HG02852 (cell line): ENCODE measurements at regions not wholly inside any gene's neighbourhood (a gene's known extent, or its start where the extent isn't known, plus 50 kb on each side); places are given as distances from the start of the nearest gene placed in this dataset.

Source experiments
- ATAC-seq: cut with Tn5 transposase; IDR thresholded peaks from one replicate; pipeline ENCODE4 v1.9.1; 2021; ENCODE audit warnings: mild to moderate bottlenecking, moderate library complexity; ENCODE audit not compliant: unreplicated experiment

DNA sequence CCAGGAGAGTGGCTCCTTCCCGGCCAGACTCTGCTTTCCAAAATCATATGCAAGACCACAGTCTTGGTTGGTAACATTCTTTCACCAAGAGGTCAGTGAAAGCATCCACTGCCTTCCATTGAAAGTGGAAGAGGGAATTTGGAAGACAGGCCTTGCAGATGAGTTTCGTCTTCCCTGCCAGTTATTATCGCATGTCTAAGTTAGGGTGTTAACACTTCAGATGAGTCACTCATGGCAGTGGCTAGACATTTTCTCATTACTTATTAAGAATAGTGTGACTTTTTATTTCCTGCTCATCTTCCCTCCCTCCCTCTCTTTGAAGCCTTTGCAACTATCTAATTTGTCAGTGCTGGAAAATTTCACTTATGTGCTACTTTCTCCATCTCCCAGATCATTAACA, 102.9 kb upstream of the EPB41L3 start:
- no peak for ATAC-seq

DNA sequence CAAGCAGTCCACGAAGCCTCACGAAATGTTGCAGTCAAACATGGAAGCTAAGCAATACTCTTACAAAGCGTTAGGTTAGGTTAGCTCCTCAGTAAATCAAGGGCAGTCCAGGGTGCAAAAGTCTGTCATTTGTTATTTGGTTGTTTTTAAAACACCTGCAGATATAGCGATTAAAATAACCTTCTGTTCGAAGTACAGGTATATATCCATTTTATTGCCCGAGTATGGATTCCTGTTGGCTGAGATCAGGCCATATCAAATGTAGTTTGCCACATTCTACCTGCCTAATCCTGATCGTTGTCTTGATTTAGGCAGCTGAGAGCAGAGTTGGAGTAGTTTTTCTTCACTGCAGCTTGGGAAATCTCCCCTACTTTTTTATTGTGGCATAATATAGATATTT, 99.5 kb upstream of the EPB41L3 start:
- no peak for ATAC-seq

- no peak for ATAC-seq
Observed at GRCh38 chr18:5640939-5641338, 97.1 kb upstream of the EPB41L3 start.

GRCh38 chr18:5639131-5639530, 95.3 kb upstream of the EPB41L3 start:
- ATAC-seq: no peak

GRCh38 chr18:5632041-5632440, 88.2 kb upstream of the EPB41L3 start:
- no peak for ATAC-seq

- ATAC-seq: no peak
Observed at GRCh38 chr18:5630900-5631413, 87.2 kb upstream of the EPB41L3 start.

GRCh38 chr18:5630057-5630899, 86.5 kb upstream of the EPB41L3 start:
- peak; percentile 77 for ATAC-seq

DNA sequence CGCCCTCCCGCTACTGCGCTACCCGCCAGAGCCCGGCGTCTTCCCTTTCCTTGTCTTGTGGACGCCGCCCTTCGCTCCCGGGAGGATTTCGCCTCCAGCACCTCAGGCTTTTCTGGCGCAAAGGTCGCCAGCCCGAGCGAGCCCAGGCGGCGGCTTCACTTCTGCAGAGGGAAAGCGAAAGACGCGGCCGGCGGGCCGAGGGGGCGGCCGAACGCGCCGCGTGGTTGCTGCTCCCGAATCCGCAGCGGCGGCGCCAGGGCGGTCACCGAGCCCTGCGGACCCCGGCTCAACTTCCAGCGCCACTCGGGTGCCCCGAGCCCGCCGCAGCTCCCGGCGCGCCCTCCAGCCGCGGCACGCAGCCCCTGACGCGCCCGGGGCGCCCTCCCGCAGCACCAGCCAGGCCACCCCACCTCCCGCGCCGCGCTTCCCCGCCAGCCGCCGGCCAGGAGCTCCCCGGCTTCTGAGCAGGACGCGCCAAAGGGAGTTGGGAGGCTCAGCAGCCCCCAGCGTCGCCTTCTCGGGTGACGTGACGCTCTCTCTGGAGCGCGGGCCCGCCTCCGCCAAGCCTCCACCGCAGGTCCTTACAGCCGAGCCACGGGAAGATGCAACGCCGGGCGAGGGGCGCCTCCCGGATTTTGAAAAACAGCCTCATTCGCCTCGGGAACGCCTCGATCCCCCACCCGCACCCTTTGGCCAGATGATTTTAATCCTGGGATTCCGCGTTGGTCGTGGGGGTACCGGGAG, 84.9 kb upstream of the EPB41L3 start:
- ATAC-seq: no peak

- ATAC-seq: no peak
Observed at GRCh38 chr18:5627776-5628511, 84.1 kb upstream of the EPB41L3 start.

DNA sequence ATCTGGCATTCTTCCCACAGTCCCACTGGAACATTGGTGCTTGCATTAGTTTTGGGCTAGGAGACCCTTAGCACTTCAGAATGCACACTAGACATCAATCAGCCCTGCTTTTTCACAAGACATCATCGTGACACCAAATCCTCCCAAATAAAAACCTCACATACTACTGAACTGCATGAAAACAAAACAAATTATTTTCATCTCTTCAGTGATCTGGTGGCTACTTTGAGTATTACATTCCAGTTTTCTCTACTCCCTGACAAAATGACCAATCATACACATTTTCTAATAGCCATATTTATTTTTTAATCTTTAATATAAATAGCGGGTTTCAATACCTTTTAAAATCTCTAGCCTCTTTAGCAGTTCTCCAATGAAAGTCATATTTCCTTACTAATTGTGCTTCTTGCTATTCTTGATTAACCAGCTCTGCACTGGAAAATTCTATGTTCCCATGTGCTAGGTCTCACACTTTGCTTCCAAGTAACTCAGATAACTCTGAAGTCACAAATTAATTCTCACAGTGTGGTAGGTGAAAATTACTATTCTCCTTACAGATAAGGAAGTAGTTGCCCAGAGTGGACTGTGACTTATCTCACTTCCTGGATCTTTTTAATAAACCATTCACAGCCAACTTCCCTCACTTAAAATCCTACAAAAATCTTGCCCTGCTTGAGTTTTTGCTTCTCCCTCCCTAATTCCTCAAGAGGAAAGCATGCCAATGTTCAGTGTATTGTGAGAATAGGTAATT, 82.5 kb upstream of the EPB41L3 start:
- no peak for ATAC-seq

GRCh38 chr18:5625076-5625475, 81.3 kb upstream of the EPB41L3 start:
- ATAC-seq: no peak

DNA sequence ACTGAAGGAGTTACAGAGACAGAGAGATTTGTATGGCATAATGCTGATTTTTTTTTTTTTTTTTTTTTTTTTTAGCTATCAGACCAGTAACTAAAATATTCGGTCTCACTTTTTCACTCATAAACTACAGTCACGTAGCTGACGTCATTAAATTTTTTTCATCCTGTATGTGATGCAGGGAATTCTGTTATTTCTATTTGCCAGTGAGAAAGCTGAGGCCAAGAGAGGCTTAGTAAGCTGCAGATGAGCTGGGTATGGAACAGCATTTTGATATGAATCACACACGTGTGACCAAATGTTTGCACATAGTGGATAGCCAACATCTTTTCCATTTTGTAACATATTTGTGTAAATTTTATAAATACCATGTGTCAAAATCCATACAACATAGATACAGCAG, 79.1 kb upstream of the EPB41L3 start:
- no peak for ATAC-seq

GRCh38 chr18:5620289-5620688, 76.5 kb upstream of the EPB41L3 start:
- no peak for ATAC-seq

- no peak for ATAC-seq
Observed at GRCh38 chr18:5619376-5619775, 75.6 kb upstream of the EPB41L3 start.

DNA sequence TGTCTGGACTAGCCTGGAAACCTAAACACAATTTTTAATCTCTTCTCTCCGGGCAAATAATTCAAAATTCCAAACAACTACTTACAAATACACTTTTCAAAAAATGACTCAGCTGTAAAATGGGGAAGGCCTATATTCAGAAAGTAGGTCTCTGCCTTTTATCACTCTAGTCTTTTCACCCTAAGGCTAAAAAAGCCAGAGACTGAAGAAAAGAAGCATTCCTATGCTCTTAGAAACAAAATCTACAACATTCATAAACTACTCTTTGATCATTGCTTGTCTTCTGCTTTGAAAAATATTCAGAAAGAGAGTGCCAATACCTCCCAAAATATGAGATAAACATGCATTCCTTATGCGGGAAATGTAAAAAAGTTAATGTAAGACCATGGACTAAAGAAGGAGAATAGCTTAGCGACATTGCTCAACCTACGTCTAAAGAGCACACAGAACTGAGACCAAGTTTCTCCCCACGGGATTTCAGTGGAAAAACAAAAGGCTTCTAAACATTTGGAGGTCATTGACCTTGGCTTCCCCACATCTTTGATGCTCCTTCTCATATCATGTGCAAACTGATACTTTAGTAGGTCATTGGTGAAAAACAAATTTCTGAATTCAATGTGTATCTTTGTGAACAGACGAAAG, 74.4 kb upstream of the EPB41L3 start:
- ATAC-seq: no peak

- ATAC-seq: no peak
Observed at GRCh38 chr18:5611221-5611620, 67.4 kb upstream of the EPB41L3 start.

- ATAC-seq: no peak
Observed at GRCh38 chr18:5608846-5609245, 65.0 kb upstream of the EPB41L3 start.

GRCh38 chr18:5606951-5607350, 63.2 kb upstream of the EPB41L3 start:
- no peak for ATAC-seq

GRCh38 chr18:5604778-5605177, 61.0 kb upstream of the EPB41L3 start:
- ATAC-seq: no peak

DNA sequence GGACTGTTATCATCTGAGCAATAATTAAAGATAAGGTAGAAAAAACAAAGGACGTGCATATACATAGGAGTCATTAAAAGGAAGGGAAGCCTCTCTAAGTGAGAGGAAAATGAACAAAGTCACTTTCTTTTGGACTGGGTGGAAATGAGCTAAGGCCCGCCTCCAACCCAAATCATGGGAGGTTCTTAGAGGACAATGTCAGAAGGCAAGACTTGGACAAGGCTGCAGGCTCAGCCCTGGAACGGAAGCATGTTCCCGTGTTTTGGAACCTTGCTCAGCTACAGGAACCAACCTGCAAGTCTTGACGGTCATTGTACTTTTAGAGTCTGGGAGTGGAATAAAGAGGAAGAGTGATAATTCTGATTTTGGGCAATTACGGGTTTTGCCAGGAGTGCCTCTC, 59.4 kb upstream of the EPB41L3 start:
- ATAC-seq: no peak
